HG03378 (cell line): ENCODE measurements at regions not wholly inside any gene's neighbourhood (a gene's known extent, or its start where the extent isn't known, plus 50 kb on each side); places are given as distances from the start of the nearest gene placed in this dataset.

Experiments
- ATAC-seq: cut with Tn5 transposase; IDR thresholded peaks from one replicate; pipeline ENCODE4 v1.9.1; 2021; ENCODE audit warnings: mild to moderate bottlenecking, moderate library complexity; ENCODE audit not compliant: unreplicated experiment

GRCh38 chr6:14816116-14816859 lies 429.6 kb upstream of the JARID2 start:
- no peak for ATAC-seq

- no peak for ATAC-seq
Observed at GRCh38 chr6:14817074-14817473, 428.8 kb upstream of the JARID2 start.

GRCh38 chr6:14818422-14818884 lies 427.4 kb upstream of the JARID2 start:
- ATAC-seq = no peak

- no peak for ATAC-seq
Observed at GRCh38 chr6:14819001-14819400, 426.9 kb upstream of the JARID2 start.

DNA sequence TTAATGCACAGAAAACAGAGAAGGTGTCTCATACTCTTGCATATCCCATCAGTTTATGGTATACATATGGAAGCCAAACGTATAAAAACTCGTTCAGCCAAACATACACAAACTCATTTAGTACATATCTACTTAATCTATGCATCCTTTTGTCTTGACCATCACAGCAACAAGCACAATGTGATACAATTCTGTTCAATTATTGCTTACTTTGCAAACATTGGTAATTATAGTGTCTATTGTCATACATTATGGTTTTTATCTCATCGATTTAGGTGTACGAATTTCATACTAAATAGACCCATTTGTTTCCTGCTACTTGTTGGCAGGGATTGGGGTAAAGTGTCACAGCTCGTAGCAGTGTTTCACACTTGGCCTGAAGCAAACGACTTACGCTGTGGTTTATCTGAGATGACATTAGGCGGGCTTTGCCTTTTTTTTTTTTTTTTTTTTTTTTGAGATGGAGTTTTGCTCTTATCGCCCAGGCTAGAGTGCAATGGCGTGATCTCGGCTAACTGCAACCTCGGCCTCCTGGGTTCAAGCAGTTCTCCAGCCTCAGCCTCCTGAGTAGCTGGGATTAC lies 425.9 kb upstream of the JARID2 start:
- no peak for ATAC-seq

DNA sequence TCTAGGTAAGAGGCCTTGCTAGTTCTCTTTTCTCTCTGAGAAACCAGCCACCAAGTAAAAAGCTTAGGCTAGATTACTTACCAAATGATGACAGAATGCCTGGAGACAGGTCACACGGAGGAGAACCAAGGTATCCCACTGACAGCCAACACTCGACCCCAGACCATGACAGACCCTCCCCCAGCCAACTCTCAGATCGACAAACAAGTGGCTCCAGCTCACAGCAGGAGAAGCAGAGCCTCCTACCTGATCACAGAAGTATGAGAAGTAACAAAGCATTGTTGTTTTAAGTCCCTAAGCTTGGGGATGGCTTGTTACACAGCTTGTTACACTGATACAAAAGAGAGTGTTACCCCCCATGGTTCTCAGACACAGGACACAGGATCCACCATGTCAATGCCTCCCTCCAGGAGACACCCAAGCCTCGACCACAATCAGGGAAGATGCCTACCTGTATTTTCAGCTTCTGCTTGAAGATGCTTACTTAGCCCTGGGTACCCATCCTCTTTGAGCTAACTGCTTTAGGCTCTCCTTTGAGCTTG lies 423.8 kb upstream of the JARID2 start:
- ATAC-seq = no peak

- no peak for ATAC-seq
Observed at GRCh38 chr6:14822679-14823078, 423.2 kb upstream of the JARID2 start.

- no peak for ATAC-seq
Observed at GRCh38 chr6:14824060-14824459, 421.8 kb upstream of the JARID2 start.

DNA sequence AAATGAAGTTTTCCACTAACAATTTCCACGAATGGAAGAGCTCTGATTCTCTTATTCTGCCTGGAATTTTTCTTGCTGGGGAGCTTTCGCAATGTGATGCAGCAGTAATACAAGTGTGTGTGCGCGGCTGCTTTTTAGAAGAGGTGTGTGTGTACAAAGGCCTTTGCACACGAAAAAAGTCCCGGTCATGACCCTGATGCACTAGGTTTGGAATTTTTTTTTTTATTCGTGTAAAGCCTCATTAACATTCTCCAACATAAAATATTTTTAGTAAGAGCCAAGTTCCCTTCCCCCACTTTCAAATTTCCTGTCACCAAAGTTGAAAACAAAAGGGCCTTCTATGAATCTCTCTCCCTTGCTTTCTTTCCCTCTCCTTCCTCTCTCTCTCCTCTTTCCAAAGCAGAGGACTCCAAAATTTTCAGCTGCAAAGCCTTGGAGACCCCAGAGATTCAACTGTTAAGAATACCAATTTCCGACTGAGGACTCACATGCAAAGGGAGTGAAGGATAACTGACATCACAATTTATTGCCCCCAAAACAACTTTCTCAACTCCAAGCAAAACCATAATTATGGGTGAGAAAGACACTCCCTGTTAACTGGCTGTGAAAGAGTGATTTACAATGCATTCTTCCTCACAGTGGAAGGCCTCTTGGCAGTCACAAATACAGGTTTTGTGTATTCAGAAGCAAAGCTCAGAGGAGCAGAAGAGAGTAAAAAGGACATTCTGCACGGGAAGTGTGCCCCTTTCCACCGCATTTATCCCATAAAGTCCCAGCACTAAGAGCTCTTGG lies 421.2 kb upstream of the JARID2 start:
- no peak for ATAC-seq

DNA sequence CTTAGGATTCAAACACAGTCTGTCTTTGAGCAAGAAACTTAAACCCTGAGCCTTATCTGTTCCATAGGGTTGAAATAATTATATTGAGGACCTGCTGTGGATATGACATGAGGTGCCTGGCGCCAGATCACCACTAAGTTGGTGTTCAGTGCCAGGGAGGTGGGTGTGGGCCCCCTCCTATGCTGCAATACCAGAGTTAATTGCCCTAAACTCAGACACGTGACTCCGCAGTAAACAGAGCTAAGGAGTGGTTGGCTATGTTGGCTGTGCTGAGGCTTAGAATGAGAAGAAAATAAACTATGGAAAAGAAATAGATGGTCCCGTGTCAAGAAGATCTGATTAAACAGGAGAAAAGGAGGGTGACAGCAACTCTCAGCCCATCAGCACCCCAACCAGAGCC lies 419.4 kb upstream of the JARID2 start:
- ATAC-seq = no peak

GRCh38 chr6:14827354-14827753 lies 418.5 kb upstream of the JARID2 start:
- no peak for ATAC-seq

GRCh38 chr6:14828201-14828611 lies 417.7 kb upstream of the JARID2 start:
- no peak for ATAC-seq

- ATAC-seq = no peak
Observed at GRCh38 chr6:14831070-14831469, 414.8 kb upstream of the JARID2 start.

- ATAC-seq = no peak
Observed at GRCh38 chr6:14831937-14832336, 413.9 kb upstream of the JARID2 start.

- no peak for ATAC-seq
Observed at GRCh38 chr6:14832427-14832826, 413.4 kb upstream of the JARID2 start.

DNA sequence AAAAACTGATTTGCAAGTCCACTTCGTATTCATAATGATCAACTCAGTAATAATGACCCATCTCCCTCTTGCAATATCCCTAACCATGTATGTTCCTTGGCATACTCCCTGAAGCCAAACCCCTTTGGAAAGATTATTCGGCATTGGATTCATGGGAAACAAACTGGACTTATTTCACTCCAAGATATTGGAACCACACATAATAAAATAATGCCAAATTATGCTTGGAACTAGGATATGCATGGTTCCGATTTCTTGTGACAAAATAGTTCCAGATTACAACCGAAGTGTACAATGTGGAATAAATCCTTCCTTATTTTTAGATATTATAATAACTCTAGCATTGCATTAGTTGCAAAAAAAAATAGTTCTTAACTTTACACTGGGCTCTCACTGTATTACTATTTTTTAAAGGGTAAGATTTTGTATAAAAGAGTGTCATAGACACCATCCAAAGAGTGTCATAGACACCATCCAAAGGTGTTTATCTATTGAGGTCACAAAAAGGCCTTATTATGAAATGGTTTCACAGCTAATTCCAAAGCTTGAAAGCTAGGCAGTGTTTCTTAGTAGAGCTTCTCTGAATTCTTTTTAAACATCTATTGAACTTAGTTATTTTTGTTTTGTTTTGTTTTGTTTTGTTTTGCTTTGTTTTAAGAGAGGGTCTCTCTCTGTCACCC lies 410.9 kb upstream of the JARID2 start:
- ATAC-seq = no peak

DNA sequence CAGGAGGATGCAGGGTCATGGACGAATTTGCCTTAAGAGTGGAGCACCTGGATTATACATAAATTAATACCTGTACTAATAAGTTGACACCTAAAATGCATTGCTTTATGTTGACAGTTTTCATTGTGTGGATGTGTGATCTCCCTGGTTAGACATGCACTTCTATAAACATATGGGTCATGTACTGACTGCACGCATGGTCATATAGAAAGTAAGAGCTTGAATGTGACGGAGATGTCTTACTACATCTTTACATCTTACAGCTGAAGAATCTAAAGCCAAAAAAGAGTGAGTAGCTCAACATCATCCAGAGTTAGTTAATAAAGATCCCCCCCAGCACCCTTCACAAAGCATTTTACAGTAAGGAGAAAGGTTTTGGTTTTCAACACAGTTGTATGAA lies 408.4 kb upstream of the JARID2 start:
- ATAC-seq = no peak

DNA sequence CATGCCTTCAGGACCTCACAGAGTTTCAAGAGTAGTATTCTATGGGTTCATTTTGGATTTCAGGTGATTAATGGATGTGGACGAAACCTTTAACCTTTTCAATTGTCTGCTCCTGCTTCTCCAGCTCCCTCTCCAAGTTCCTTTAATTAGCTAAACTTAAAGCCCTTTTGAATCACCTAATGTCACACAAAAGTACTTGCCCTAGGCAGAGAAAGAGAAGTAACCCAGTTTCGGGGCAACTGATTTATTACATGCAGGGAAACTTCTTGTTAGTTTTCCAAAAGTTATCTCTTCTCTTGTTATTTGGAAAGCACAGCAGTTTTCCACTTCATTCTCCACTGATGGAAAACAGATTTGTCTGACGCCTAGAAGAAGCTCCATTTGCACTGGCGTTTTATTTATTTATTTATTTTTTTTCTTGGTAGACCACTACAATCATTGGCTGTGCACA lies 407.7 kb upstream of the JARID2 start:
- no peak for ATAC-seq

GRCh38 chr6:14841901-14842421 lies 403.9 kb upstream of the JARID2 start:
- ATAC-seq = no peak

GRCh38 chr6:14844411-14844810 lies 401.5 kb upstream of the JARID2 start:
- no peak for ATAC-seq

DNA sequence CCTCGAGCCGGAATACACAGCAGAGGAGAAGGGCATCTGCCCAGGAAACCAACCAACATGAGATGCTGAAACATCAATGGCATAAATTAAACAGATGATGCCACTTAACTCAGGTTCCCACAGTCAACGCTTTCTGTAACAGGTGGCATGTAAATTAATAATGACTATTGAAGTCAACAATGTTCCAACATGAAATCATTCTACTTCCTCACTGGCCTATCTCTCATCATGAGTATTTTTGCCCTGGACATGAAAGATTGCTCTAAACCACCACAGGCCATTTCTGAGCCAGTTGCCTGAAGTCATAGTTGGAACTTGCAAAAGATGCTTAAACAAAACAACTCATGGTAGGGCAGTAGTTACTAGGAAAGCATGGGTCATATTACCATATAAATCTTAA lies 397.9 kb upstream of the JARID2 start:
- no peak for ATAC-seq
